ENCODE measurements at regions not wholly inside any gene's neighbourhood (a gene's known extent, or its start where the extent isn't known, plus 50 kb on each side); places are given as distances from the start of the nearest gene placed in this dataset.
"Not testable (repeated sequence)": the region's sequence is repeated elsewhere in the genome, so short reads cannot be mapped to it uniquely, and the experiment has no call there.

DNA sequence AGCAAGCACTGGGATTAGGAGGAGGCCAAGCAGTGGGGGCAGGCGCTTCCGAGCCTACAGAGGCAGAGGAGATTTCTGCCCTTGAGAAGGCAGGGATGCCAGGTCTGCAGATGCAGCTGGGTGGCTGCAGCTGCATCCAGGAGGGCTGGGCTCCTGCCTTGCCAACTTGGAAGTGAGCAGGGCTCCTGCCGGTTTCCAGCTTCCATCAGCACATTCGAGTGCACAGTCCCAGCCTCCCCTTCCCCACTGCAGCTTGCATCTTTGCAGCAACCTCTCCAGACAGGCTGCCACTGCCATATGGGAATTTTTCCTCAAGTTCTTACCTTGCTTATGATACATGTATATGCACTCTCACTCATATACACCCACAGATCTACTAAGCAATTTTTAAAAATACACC is 1234.3 kb upstream of the B3GALT2 start:
- DNase-seq (ENCODE audit: low read depth): no peak

DNA sequence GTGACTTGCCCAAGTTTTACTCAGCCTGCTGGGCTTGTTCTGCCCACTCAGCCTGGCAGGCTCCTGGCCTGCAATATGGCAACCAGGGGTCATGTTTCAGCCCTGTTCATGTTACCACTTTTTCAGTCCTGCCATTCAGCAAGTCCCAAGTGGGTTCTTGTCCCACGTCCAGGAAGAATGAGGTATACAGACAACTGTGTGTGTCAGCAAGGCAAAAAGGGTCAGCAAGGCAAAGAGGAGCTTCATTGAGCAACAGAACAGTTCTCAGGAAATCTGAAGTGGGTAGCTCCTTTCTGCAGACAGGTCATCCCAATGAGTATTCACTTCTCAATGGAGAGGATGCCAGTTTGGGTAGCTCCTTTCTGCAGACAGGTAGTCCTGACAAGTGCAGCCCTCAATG is 1233.3 kb upstream of the B3GALT2 start:
- DNase-seq (ENCODE audit: low read depth): no peak

DNA sequence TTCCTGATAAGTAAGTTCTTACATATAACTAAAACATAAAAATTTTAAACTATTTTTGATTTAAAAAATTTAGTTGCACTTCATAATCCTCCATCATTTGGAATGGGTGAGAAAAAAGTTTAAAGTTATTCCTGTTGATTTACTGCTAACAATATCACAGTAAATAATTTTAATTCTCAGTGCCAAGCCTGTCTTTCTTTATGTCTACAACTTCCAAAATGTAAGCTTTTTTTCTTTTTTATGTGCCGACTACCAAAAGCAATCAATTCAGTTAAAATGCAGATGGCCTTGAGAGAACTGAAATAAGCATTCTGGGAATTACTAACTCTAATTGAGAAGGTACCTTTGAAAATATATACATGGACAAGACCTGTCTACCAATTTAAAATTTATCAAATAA is 1224.3 kb upstream of the B3GALT2 start:
- DNase-seq (ENCODE audit: low read depth): no peak

DNA sequence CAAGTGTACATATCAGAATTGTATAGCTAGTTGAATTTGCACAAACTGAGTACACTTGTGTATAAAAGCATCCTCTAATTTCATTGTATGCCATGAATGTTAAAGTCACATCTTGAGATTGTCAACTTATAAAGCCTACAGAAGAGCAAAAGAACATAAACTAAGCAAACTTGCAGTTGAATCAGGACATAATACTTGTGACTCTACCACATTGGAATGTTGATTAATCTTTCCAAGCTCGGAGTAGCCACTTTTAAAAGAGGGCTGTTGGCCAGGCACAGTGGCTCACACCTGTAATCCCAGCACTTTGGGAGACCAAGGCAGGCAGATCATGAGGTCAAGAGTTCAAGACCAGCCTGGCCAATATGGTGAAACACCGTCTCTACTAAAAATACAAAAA is 1220.8 kb upstream of the B3GALT2 start:
- not testable (repeated sequence) for DNase-seq (ENCODE audit: low read depth)

DNA sequence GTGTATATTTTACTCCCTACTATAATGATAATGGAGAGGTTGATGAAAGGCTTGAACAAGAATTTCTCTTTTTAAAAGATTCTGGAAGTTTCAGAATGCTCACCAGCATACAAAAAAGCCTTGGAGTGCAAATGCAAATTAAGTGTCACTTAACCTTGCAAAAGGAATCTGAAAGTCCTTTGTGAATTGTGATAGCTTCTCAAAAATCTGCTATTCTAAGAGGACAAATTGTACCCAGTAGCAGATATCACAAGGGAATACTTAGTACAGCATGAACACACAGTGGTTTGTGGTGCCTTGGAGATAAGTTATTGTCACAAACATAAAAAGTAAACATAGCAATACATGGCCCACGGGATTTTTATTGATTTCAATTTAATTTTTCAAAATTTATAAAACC is 1208.3 kb upstream of the B3GALT2 start:
- no peak for DNase-seq (ENCODE audit: low read depth)

DNA sequence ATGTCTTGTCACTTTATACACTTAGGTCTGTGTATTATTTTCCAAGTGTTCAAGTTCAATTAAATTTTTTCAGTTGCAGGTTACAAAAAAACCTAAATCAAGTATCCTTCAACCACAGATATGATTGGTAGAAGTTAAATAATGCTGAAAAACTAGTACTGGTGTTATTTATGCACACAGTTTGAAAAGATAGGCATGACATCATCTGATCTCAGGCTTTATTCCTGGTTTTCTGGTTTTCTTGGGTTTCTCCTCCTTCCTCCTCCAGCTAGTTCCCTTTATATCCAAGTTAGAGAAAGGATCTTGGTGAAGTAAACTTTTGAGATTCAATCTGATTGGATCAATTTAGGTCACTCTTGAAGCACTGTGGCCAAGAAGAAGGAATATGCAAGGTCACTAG is 1201.1 kb upstream of the B3GALT2 start:
- no peak for DNase-seq (ENCODE audit: low read depth)

DNA sequence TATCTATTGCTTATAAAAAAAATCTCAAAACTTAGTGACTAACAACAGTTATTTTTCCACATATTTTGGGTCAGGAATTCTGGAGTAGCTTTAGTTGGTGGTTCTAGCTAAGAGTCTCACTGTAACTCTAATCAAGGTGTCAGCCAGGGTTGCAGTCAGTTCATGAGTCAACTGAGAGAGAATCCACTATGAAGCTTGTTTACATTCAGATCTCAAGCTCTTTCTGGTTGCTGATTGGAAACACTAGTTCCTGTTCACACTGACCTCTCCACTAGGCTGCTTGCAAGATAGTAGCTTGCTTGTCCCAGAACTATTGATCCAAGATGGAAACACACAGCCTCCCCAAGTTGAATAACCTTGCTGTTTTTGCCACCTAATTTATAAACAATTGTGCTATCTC is 1192.1 kb upstream of the B3GALT2 start:
- DNase-seq (ENCODE audit: low read depth): no peak

DNA sequence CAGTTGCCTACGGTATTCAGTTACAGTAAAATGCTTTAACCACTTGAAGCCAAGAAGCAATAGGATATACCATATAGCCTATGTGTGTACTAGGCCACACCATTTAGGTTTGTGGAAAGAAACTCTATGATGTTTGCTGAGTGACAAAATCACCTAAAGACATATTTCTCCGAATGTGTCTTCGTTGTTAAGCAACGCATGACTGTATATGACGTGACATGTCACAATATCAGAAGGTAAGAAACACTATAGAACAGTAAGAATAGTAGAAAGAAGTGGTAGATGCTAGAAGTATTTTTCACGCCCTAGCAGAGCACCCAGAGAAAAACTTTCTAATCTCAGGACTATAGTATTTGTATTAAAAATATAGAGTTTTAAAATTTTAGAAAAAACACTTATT is 1188.2 kb upstream of the B3GALT2 start:
- no peak for DNase-seq (ENCODE audit: low read depth)

DNA sequence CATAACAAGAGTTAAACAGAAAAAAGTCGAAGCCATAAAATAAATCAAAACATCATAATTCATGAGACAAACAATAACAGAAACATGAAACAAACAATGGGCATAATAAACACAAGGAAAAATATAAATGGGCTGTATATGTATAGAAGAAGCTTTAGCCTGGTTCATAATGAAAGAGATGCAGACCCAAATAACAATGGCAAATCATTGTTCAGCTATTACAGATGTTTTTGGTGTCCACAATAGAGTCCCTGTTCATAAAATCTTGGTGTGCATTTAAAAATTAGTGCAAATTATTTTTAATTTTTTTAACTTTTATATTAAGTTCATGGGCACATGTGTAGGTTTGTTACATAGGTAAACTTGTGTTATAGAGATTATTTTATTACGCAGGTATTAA is 1185.9 kb upstream of the B3GALT2 start:
- DNase-seq (ENCODE audit: low read depth): no peak

DNA sequence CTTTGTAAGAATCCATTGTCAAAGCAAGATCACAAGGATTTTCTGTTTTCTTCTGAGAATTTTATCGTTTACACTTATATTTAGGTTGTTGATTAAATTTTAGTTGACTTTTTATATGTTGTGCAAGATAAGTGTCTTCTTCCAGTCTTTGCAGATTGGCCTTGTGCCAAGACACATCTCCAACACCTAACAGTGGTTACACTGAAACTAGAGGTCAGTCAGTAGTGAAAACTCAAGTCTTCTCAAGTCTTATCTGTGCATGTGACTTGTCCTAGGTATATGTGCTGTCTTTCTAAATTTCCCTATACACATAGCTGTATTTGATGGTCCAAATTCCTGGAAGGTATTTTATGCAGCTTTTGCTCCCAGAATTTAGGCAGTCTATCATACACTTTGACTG is 1183.2 kb upstream of the B3GALT2 start:
- no peak for DNase-seq (ENCODE audit: low read depth)

DNA sequence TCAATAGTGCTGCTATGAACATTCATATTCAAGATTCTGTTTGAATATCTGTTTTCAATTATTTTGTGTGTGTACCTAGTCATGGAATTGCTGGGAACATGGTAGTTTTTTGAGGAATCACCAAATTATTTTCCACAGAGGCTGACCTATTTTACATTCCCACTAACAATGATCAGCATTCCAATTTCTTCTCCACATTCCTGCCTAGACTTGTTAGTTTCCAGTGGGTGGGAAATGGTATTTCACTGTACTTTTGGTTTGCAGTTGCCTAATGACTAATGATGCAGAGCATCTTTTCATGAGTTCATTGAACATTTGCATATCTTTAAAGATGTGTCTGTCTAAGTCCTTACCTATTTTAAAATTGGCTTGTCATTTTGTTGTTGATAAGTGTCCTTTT is 1182.6 kb upstream of the B3GALT2 start:
- no peak for DNase-seq (ENCODE audit: low read depth)

DNA sequence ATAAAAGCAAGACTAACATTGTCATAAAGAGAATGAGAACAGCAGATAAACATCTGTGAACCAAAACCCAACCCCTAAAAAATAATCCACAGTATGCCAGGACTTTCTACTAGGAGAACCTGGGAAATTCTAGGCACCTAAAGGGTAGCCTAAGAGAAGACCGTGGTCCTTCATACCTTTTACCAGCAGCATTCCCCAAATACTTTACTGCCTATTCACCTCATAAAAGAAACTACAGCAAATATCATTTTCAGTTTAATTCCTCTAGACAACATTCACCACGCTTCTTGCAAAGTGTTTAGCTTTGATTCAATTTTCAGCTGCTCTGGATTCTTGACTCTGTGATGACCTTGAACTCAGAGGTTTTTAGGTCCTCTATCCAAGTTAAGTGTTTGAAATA is 1180.7 kb upstream of the B3GALT2 start:
- no peak for DNase-seq (ENCODE audit: low read depth)

DNA sequence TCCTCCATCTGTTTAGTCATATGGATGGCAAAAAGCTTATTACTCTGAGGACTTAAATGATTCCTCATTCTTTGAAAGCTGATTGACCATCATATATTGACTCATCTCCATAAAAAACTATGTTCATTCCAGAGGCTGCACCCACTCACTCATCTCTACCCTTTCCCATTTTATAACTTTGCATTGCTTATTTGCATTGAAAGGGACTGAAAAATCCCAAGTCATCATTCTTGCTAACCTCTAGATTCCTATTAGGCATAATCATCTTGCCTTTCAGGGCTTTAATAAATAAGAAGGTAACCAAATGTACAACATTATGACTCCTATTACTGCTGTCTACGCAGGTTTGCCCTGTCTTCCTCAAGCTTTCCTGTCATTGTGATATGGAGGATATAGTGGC is 1180.3 kb upstream of the B3GALT2 start:
- DNase-seq (ENCODE audit: low read depth): no peak

DNA sequence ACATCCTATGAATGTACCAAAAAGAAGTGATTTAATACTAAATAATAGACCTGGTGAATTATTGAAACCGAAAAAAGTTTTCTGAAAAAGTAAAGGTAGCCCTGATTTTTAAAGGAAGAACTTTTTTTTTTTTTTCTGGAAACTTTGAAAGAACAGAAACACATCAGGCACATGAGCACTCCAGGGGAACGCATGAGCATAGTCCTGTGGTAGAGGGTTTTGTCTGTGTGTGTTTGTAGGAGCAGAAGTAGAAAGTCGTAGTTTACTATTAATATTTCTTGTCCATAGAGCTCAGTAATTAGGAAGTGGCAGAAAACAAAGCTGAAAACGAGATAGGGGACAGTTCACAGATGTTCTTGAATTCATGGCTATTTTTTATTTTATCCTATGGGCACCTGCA is 1175.9 kb upstream of the B3GALT2 start:
- no peak for DNase-seq (ENCODE audit: low read depth)

DNA sequence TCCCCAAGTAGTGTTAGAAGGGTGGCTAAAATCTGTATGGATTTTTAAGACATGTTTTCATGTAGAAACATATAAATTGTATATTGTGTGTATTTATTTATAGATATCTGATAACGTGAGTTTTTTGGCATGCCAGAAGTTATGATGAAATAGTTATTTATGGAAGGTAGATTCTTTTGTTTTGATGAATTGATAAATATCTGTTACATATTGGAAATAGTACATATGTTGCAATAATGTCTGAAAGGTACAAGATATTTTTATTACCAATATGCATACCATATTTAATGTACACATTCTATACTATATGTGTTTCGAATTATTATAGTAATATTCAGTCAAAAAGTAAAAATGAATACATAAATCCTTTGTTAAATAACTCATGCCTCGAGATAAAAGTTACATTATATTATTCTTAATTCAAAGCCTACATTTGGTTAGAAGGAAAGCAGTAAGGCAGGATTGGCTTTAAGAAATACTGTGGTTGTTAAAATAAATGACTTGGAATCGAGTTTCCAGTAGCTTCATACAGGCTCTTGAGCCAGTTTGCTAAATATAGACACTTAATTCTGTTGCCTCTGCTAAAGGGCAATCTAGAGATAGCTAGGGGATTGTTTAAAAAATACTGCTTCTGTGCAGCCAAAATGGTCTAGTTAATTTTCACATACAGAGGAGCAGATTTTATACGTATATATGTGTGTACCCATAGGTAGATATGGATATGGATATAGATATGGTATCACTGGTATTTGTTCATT is 1175.1 kb upstream of the B3GALT2 start:
- DNase-seq (ENCODE audit: low read depth): no peak

DNA sequence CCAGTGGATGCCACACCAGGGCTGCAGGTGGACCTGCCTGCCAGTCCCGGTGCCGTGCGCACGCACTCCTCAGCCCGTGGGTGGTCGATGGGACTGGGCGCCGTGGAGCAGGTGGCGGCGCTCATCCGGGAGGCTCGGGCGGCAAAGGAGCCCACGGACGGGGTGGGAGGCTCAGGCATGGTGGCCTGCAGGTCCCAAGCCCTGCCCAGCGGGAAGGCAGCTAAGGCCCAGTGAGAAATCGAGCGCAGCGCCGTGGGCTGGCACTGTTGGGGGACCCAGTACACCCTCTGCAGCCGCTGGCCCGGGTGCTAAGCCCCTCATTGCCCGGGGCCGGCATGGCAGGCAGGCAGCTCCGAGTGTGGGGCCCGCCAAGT is 1171.8 kb upstream of the B3GALT2 start:
- no peak for DNase-seq (ENCODE audit: low read depth)

DNA sequence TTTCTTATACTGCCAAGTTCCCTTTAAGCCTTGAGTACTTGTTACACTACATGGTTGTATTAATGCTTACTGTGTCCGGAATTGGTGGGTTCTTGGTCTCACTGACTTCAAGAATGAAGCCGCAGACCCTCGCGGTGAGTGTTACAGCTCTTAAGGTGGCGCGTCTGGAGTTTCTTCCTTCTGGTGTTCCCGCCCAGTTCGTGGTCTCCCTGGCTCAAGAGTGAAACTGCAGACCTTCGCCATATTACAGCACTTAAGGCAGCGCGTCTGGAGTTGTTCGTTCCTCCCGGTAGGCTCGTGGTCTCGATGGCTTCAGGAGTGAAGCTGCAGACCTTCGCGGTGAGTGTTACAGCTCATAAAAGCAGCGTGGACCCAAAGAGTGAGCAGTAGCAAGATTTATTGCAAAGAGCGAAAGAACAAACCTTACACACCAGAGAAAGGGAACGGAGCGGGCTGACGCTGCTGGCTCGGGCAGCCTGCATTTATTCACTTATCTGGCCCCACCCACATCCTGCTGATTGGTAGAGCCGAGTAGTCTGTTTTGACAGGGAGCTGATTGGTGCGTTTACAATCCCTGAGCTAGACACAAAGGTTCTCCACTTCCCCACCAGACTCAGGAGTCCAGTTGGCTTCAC is 1171.3 kb upstream of the B3GALT2 start:
- not testable (repeated sequence) for DNase-seq (ENCODE audit: low read depth)

DNA sequence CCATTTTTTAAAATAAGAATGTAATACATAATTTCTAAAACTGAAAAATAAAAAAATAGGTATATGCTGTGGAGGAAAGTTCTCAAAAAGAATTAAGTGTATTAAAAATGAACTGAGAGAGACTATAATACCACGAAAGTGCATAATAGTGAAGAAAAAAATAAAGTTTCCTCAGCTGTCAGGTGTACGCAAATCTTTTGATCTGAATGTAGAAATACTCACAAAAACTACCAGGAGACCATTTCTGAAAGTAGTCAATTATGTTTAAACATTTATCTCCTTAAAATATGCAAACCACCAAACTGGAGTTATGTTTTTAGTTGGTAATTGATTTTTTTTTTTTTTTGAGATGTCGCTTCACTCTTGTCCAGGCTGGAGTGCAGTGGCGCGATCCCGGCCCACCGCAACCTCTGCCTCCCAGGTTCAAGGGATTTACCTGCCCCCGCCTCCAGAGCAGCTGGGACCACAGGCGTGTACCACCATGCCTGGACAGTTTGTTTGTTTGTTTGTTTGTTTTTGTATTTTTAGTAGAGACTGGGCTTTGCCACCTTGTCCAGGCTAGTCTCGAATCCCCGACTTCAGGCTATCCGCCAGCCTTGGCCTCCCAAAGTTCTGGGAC is 1169.2 kb upstream of the B3GALT2 start:
- no peak for DNase-seq (ENCODE audit: low read depth)

DNA sequence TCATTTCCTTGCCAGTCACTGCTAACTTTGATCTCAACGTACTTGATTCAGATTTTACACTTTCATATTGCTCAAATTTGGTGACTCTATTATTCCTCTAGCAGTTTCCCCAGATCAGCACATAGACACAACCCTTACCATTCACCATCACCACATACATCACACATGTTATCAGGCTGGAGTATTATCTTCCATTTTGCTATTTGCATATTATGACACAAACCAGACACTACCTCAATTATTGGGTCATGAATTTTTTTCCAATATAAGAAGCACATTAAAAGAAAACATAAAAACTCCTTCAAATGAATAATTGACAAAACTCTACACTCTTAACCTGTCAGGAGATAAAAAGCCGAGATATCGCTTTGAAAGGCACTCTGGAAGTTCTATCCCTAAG is 1166.7 kb upstream of the B3GALT2 start:
- DNase-seq (ENCODE audit: low read depth): no peak

DNA sequence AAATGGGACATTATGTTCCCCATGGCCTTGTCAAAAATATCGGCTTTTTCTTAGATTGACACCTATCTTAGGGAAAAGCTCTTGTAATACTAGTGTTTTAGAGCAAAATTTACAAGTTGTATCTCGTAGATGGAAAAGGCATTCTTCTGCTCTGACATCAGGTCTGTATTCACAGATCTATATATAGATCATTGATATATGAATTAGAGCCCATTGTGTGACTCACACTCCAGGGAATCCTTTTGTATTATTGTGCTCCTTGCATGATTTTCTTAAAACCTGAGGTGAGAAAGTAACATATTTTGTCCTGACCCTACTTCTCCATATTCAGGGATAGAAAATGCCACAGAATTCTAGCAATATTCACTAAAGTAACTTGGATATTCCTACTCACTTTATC is 1160.8 kb upstream of the B3GALT2 start:
- no peak for DNase-seq (ENCODE audit: low read depth)

DNA sequence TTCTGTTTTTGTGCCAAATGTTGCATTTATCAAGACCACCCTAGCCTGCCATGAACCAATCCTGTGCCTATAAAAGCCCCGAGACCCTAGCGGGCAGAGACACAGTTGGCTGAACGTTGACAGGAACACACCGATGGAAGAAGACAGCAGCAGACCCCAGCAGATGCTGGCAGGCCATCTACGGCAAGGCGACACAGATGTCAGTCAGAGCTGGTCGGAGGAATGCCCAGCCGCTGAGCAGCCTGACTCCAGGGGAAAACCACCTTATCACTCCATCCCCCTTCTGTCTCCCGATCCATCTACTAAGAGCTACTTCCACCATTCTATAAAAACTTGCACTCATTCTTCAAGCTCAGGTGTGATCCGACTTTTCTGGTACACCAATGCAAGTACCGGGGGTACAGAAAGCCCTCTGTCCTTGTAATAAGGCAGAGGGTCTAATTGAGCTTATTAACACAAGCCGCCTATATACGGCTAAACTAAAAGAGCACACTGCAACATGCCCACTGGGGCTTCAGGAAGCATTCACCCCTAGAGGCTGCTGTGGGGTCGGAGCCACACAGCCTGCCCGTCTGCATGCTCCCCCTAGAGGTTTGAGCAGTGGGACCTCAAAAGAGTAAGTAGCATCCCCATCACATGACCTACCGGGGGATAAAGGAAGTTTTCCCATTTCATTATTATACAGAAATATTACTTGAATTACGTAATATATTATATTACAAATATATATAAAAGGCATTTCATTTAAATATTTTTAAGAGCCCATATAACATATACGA is 1156.3 kb upstream of the B3GALT2 start:
- DNase-seq (ENCODE audit: low read depth): no peak

DNA sequence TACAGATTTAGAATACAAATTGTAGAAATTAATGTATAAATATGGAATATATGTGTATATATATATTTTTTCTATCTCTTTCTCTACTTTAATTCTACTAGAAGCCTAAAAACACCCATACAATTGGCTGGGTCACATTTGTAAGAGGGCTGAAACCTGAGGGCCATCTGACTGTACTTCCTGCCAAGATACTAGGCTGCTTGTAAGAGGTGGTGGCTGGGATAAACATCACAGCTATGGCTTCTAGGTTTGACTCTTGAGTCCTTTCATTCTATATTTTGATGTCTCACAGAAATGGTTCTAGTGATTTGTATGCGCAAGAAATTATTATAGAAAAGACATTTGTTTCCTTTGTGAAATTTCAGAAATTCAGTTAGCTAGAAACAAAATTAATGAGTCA is 1155.2 kb upstream of the B3GALT2 start:
- DNase-seq (ENCODE audit: low read depth): no peak

DNA sequence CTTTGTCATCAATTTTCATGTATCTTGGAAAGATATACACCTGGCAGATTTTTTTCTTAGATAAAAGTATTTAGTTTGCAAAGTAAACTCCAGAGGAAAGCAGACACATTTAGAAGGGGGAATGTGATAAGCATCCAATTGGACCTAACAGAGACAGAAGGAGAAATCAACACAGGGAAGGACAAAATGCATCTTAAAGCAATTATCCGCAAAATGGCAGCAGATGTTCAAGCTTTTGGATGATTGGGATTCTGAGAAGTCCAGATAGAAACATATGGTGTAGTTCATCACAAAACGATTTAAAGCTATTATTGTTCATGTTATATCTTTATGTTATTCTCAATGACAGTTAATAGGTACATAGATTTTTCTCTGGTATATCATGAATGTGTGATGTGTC is 1153.1 kb upstream of the B3GALT2 start:
- DNase-seq (ENCODE audit: low read depth): no peak

Measured in HS-27A (cell line).